Hepatocyte (in vitro differentiated cells): ENCODE measurements at regions not wholly inside any gene's neighbourhood (a gene's known extent, or its start where the extent isn't known, plus 50 kb on each side); places are given as distances from the start of the nearest gene placed in this dataset.

Experiments
- DNase-seq: peaks from one replicate; pipeline ENCODE4 v3.0.0-alpha.2; 2016; ENCODE audit warnings: low spot score
- H2AFZ ChIP-seq: fragments of 200-600 bp; sonication (generic); 2 replicates; pipeline ENCODE4 v1.6.0; 2016; ENCODE audit warnings: antibody characterized with exemption, mild to moderate bottlenecking
- H3K27ac ChIP-seq: fragments of 200-600 bp; sonication (generic); 2 replicates; pipeline ENCODE4 v1.5.1; 2016; ENCODE audit warnings: mild to moderate bottlenecking
- H3K27me3 ChIP-seq: fragments of 200-600 bp; sonication (generic); 2 replicates; pipeline ENCODE4 v1.6.1; 2016
- H3K36me3 ChIP-seq: fragments of 200-600 bp; sonication (generic); replicated peaks from 2 replicates; pipeline ENCODE4 v1.5.1; 2016; ENCODE audit warnings: low read depth; ENCODE audit not compliant: insufficient read depth
- H3K4me1 ChIP-seq: fragments of 200-600 bp; sonication (generic); 2 replicates; pipeline ENCODE4 v1.5.1; 2016; ENCODE audit warnings: mild to moderate bottlenecking, moderate library complexity; ENCODE audit not compliant: insufficient read depth
- H3K4me2 ChIP-seq: fragments of 200-600 bp; sonication (generic); 2 replicates; pipeline ENCODE4 v1.6.0; 2016
- H3K4me3 ChIP-seq: fragments of 200-600 bp; sonication (generic); 2 replicates; pipeline ENCODE4 v1.5.1; 2016; ENCODE audit warnings: mild to moderate bottlenecking
- H3K79me2 ChIP-seq: fragments of 200-600 bp; sonication (generic); 2 replicates; pipeline ENCODE4 v1.6.0; 2017; ENCODE audit warnings: mild to moderate bottlenecking
- H3K9me2 ChIP-seq: fragments of 200-600 bp; sonication (generic); replicated peaks from 2 replicates; pipeline ENCODE4 v1.6.0; 2017; ENCODE audit warnings: mild to moderate bottlenecking; ENCODE audit not compliant: insufficient read depth
- H3K9me3 ChIP-seq: fragments of 200-600 bp; sonication (generic); 2 replicates; pipeline ENCODE4 v1.5.1; 2016; ENCODE audit warnings: low read depth, mild to moderate bottlenecking
- H4K20me1 ChIP-seq: fragments of 200-600 bp; sonication (generic); 2 replicates; pipeline ENCODE4 v1.6.0; 2016; ENCODE audit warnings: mild to moderate bottlenecking; ENCODE audit not compliant: insufficient read depth, poor library complexity, severe bottlenecking
- CTCF ChIP-seq: fragments of 200-600 bp; sonication (generic); IDR thresholded peaks from 2 replicates; pipeline ENCODE4 v1.5.1; 2016; ENCODE audit warnings: antibody characterized with exemption, mild to moderate bottlenecking; ENCODE audit not compliant: poor library complexity
- EZH2 ChIP-seq: fragments of 200-600 bp; sonication (generic); IDR thresholded peaks from 2 replicates; pipeline ENCODE4 v1.6.1; 2016; ENCODE audit warnings: antibody characterized with exemption, mild to moderate bottlenecking, borderline replicate concordance
- EZH2phosphoT487 ChIP-seq: fragments of 200-600 bp; sonication (generic); IDR thresholded peaks from one replicate; pipeline ENCODE4 v1.6.1; 2018; ENCODE audit warnings: antibody characterized with exemption, mild to moderate bottlenecking, low read depth, moderate library complexity; ENCODE audit not compliant: unreplicated experiment, severe bottlenecking
- WGBS: methylation state at CpG from one replicate; pipeline ENCODE4 v1.1.6; 2016; ENCODE audit warnings: low lambda C conversion rate; ENCODE audit errors: missing lambda C conversion rate; 5-methylcytosine and 5-hydroxymethylcytosine counted together

GRCh38 chr16:31664683-31665482 lies 137.2 kb downstream of the AHSP start:
- H3K9me3 ChIP-seq: no peaks in the 10 kb centered on the region
- H3K4me1 ChIP-seq: no peaks in the 10 kb centered on the region
- H2AFZ ChIP-seq: no peak overlapping the region
- no peak overlapping the region for H3K4me2 ChIP-seq
- no peaks in the 10 kb centered on the region for H3K79me2 ChIP-seq
- H3K4me3 ChIP-seq: no peak overlapping the region
- H3K36me3 ChIP-seq: no peaks in the 10 kb centered on the region
- no peaks in the 10 kb centered on the region for H4K20me1 ChIP-seq
- no peak overlapping the region for H3K27ac ChIP-seq
- 41% methylated on average over 3 of the region's 3 CpGs for WGBS
- no peak for TF ChIP-seq EZH2phosphoT487
- no peak for TF ChIP-seq CTCF
- no peak for TF ChIP-seq EZH2
- H3K27me3 ChIP-seq: no peaks in the 10 kb centered on the region
- no peak for DNase-seq
- no peaks in the 10 kb centered on the region for H3K9me2 ChIP-seq

- 41% methylated on average over 1 of the region's 1 CpG for WGBS
- no peak for DNase-seq
- H3K4me1 ChIP-seq: no peaks in the 10 kb centered on the region
- H3K79me2 ChIP-seq: no peaks in the 10 kb centered on the region
- H3K9me2 ChIP-seq: no peaks in the 10 kb centered on the region
- no peak overlapping the region for H3K27ac ChIP-seq
- H3K9me3 ChIP-seq: no peaks in the 10 kb centered on the region
- TF ChIP-seq EZH2phosphoT487: no peak
- TF ChIP-seq CTCF: no peak
- no peak for TF ChIP-seq EZH2
- no peak overlapping the region for H3K4me3 ChIP-seq
- H3K27me3 ChIP-seq: no peaks in the 10 kb centered on the region
- H4K20me1 ChIP-seq: no peaks in the 10 kb centered on the region
- no peak overlapping the region for H2AFZ ChIP-seq
- no peaks in the 10 kb centered on the region for H3K36me3 ChIP-seq
- H3K4me2 ChIP-seq: no peak overlapping the region
These were observed 147.0 kb downstream of the AHSP start for GRCh38 chr16:31674686-31675085.

GRCh38 chr16:31676731-31677130 lies 149.0 kb downstream of the AHSP start:
- no peaks in the 10 kb centered on the region for H3K4me1 ChIP-seq
- H3K79me2 ChIP-seq: no peaks in the 10 kb centered on the region
- no peak overlapping the region for H3K4me3 ChIP-seq
- H3K9me3 ChIP-seq: no peaks in the 10 kb centered on the region
- no peaks in the 10 kb centered on the region for H3K36me3 ChIP-seq
- TF ChIP-seq CTCF: no peak
- TF ChIP-seq EZH2phosphoT487: no peak
- TF ChIP-seq EZH2: no peak
- no peaks in the 10 kb centered on the region for H3K9me2 ChIP-seq
- H3K4me2 ChIP-seq: no peak overlapping the region
- H4K20me1 ChIP-seq: no peaks in the 10 kb centered on the region
- no peak overlapping the region for H3K27ac ChIP-seq
- no peak overlapping the region for H2AFZ ChIP-seq
- H3K27me3 ChIP-seq: no peaks in the 10 kb centered on the region
- no peak for DNase-seq
